NCI-H526 treated with DMSO at 0.1 percent for 48 hours (cell line): ENCODE measurements at regions not wholly inside any gene's neighbourhood (a gene's known extent, or its start where the extent isn't known, plus 50 kb on each side); places are given as distances from the start of the nearest gene placed in this dataset.
"Not testable (repeated sequence)": the region's sequence is repeated elsewhere in the genome, so short reads cannot be mapped to it uniquely, and the experiment has no call there.

Experiments used
- DNase-seq: peaks from one replicate; lab custom pipeline; 2025; lab: John Stamatoyannopoulos, UW

DNA sequence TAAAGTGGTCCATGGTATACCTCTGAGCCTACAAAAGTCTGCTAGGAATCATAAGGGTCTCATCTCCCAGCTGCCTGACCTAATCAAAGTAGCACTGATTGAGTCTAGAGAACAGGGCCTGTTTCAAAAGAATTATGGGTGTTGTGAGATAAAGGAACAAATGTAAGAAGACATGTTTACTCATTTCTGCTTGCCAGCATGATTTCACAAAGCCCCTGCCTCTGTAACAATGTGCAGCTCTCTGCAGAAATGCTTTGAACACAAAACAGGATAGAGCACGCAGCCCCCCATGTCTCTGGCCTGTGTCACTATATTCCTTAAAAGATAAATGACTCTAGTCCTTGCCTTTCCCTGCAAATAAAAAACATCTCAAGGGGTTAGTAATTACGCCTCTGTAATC, 94.7 kb upstream of the IGSF10 start:
- no peak for DNase-seq

GRCh38 chr3:151553888-151554287, 93.0 kb upstream of the IGSF10 start:
- no peak for DNase-seq

GRCh38 chr3:151552589-151552988, 91.7 kb upstream of the IGSF10 start:
- DNase-seq = no peak

GRCh38 chr3:151550642-151551041, 89.8 kb upstream of the IGSF10 start:
- no peak for DNase-seq

DNA sequence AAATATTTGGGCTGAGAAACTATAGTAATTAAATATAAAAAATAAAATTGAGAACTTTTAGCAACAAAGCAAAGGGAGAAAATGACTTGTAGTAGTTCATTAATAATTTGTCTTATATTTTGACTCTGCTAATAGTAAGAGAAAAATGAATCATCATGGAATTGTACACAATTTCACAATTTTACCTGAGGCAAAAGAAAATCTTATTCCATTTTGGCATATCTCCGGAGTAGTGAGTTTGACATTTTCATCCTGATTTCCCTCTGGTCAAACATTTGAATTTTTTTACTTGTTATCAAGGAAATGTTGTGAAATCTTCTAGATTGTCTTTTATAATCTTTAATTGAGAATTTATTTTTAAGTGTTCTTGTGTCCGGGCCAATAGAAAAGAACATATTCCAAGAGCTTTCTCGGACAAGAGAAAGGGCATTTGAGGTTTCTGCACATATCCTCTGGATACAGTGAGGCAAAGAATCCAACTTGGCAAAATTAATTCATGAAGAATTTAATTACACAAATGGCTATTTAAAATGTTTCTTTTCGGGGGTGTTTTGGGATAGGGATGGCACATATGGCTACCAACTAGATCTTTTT, 89.3 kb upstream of the IGSF10 start:
- no peak for DNase-seq

GRCh38 chr3:151548195-151548594, 87.3 kb upstream of the IGSF10 start:
- no peak for DNase-seq

GRCh38 chr3:151544164-151544548, 83.3 kb upstream of the IGSF10 start:
- DNase-seq = no peak

DNA sequence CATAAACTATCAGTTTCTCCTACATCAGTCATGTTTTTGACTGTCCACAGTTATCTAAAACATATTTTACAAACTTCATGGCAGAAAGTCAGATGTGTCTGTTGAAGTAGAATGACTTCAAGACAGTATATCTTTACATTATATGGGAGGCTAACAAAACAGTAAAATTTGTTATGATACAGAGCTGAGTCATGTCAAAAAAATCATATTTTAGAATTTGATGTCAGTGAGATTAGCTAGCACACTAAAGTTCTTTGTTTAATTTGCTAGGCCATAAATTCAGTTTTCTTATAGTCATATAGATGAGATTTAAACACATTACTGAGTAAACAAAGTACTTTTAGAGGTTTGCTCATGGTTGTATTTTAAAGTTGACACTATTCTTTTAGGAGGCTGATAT, 80.3 kb upstream of the IGSF10 start:
- DNase-seq = no peak

DNA sequence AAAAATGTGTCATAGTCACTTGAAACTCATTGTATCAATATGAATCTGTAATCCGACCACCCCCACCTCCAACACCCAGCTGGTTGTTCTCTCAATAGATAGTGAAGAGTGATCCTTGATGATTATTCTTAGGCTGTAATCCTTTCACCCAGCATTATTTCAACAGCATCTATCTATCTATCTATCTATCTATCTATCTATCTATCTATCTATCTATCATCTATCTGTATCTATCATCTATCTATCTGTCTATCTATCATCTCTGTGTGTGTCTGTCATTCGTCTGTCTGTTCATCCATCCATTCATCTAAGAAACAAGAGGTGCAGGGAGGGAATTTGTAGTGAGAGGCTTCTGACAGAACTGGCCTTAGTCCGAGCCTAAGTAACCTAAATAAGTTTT, 78.7 kb upstream of the IGSF10 start:
- DNase-seq = no peak

DNA sequence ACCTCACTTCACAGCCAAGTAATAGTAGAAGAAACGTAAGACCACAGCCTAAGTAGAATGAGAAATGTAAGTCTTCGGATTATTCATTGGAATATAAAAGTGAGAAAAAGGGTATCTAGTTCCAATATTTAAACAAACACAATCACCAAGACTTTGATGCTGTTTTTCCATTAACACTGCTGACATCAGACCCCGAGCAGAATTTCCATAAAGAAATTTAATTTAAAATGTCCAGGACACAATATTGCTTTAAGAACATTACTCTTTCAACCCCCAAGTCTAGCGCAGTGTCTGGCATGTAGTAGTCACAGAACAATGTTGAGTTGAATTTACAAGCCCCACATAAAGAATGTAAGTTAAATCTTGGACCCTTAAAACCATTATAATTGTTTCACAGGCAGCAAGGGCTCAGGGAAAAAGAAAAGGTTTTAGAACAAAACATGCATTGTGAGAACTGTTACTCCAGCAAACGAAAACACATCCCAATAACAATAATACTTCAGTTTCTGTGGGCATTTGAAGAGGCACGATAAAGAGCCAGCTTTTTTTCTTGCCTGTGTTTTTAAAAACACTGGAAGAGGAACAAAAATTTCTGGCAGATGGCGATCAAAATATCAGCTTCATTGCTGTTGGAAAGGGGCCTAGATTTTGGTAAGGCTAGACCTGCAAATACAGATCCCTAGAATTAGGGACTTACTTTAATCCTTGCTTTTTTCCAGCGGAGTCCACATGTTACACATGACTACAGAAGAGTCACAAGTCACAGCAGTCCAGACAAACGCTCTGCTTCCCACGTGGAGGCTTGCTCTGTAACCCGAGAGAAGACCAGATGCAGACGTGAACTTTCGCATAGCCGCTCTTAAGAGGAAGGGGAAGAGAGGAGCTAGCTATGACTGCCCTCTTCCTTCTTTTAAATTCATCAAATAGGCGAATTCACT, 77.9 kb upstream of the IGSF10 start:
- peak; percentile 19 for DNase-seq

DNA sequence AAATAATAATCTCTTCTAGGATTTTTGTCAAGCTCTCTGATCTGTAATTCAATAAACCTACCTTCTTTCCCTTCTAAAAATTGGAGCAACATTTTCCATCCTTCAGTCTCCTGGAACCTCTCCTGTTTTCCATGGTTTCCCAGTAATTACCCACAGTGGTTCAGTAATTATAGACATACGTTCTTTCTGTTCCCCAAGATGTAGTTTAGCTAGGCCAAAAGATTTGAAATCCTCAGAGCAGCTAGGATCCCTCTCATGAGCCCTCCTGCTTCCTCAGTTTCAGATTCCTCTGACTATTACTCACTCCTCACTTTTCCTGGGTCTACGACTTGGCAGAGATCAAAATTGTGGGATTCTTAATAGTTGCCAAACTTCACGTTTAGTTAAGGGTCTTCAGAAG, 76.9 kb upstream of the IGSF10 start:
- DNase-seq = no peak

- DNase-seq = no peak
Measured at GRCh38 chr3:151526757-151527156, 65.9 kb upstream of the IGSF10 start.

DNA sequence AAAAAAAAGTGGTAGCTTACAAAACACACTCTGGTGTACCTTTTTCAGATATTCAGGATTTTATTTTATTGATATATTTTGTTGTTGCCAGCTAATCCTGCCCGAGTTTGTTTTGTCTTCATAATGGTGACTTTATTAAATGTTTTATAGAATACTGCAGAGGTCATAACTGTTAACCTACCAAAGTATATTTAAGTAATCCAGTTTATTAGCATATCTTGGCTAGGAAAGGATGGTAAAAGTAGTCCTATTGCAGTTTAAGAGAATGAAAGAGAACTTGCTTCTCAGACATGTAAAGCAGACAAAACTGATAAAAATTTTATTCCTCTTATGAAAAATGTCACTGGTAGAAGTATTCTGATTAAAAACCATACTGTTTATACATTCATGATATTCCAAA, 59.2 kb upstream of the IGSF10 start:
- DNase-seq = no peak

- DNase-seq = not testable (repeated sequence)
Measured at GRCh38 chr3:151511433-151511832, 50.6 kb upstream of the IGSF10 start.
